Left colon (tissue), 2 donors: ENCODE measurements at regions not wholly inside any gene's neighbourhood (a gene's known extent, or its start where the extent isn't known, plus 50 kb on each side); places are given as distances from the start of the nearest gene placed in this dataset.
"Not testable (repeated sequence)": the region's sequence is repeated elsewhere in the genome, so short reads cannot be mapped to it uniquely, and the experiment has no call there.

Source experiments
- ATAC-seq: fragments of 200-7000 bp; cut with Tn5 transposase; one replicate; pipeline ENCODE4 v1.9.1; 2020; ENCODE audit warnings: mild to moderate bottlenecking, moderate library complexity
- DNase-seq, 2 donors: peaks; one replicate each; pipeline ENCODE4 v3.0.0-alpha.2; 2020
- intact Hi-C, 2 donors: fragments of 100-400 bp; cut with DNase I in 1 of 2; cut with micrococcal nuclease in 1 of 2; formaldehyde crosslinking; loops; one replicate each; pipeline versions ENCODE4 v1.11.2 to v1.14.0; 2022; cut with DNase I, micrococcal nuclease
- donor health status: DM: no; HTN: no; CAD: no.
- donor health status: DM: yes; HTN: yes; CAD: no.

DNA sequence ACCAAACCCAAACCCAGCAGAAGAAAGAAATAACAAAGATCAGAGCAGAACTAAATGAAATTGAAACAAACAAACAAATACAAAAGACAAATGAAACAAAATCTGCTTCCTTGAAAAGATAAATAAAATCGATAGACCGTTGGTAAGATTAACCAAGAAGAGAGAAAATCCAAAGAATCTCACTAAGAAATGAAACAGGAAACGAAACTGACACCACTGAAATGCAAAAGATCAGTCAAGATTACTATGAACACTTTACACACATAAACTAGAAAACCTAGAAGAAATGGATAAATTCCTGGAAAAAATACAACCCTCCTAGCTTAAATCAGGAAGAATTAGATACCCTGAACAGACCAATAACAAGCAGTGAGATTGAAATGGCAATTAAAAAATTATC is 252.1 kb upstream of the SGK1 start:
- DNase-seq, ATAC-seq, intact Hi-C loops: not testable (repeated sequence)

DNA sequence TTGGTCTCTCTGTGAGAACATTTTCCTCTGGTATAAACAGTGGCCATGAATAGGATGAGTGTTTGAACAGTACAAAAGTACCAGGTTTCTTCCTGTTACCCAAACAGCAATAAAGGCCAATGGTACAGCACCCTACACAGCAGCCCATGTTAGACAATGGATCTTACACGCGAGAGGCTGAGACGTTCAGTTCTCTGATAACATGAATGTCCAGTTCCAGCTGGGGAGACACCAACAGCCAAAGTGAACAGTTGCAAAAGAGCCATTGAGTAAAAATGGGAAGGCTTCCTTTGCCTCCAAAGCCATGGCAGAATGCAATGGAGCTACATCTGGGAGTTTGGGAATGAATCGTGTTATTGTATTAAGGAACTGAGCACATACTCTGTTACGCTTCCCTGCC is 246.8 kb upstream of the SGK1 start:
- DNase-seq: no peak
- intact Hi-C loops: no loop called here
- peak; percentile 41 for ATAC-seq

DNA sequence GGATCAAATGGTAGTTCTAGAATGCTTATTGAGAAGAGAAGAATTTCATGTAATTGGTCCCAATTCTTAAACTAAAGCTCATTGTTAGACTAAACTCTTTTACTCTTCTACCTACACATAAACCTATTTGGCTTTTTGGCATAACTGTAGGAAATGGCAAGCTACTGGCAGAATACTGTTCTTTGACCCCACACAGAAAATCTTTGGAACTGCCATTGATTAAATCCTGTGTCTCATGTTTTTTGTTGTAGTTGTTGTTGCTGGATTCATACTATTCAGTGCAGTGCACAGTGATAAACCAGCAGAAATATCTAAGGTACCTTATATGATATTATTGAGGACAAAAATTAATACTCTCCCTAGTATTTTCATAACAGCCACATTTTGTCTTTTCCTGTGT is 242.1 kb upstream of the SGK1 start:
- intact Hi-C loops: no loop called here
- ATAC-seq (no peak), DNase-seq (no peak)

DNA sequence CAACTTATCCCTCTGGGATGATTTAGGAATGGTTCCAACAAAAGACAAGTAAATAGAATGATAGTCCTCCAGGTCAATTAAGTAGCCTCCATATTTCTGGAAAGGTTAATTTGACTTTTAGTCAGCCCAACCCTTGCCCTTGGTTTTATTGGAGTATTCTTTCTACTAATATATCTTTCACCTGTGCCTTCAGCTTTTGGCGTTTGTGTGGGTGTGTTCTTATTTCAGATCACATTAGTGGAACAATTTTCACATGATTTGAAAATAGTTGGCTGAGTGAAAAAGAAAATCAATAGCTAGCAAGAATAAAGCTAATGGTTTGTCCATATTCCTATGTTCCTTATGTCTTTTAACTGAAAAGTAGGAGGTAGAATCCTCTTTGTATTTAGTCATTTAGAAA is 239.6 kb upstream of the SGK1 start:
- ATAC-seq (no peak), DNase-seq (no peak)
- intact Hi-C loops: no loop called here

DNA sequence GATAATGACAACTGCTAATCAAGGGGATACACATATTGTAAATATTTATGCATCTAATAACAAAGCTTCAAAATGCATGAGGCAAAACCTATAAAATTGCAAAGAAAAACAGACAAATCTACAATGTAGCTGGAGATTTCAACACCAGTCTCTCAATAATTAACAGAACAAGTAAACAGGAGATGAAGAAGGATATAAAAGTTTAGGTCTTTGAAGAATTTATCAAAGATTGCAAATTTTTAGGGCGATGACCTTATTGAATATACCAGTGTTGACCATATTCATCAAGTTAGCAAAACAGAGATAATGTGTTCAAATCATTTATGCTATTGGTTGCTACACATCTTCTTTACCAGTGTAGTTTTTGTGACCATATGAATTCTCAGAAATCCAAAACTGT is 237.8 kb upstream of the SGK1 start:
- DNase-seq (no peak), ATAC-seq (no peak)
- intact Hi-C loops: no loop called here

DNA sequence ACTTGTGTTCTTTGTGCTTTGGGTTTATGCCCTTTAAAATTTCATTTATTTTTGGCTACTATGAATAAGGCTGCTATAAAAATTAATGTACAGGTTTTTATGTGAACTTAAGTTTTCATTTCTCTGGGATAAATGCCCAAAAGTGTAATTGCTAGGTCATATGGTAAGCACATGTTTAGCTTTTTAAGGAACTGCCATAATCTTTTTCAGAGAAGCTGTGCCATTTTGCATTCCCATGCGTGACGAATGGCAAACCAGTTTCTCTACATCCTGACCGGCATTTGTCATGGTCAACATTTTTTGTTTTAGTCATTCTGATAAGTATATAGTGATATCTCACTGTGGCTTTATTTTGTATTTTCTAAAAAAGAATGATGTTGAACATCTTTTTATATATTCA is 236.0 kb upstream of the SGK1 start:
- ATAC-seq: no peak
- no peak for DNase-seq
- intact Hi-C loops: no loop called here

DNA sequence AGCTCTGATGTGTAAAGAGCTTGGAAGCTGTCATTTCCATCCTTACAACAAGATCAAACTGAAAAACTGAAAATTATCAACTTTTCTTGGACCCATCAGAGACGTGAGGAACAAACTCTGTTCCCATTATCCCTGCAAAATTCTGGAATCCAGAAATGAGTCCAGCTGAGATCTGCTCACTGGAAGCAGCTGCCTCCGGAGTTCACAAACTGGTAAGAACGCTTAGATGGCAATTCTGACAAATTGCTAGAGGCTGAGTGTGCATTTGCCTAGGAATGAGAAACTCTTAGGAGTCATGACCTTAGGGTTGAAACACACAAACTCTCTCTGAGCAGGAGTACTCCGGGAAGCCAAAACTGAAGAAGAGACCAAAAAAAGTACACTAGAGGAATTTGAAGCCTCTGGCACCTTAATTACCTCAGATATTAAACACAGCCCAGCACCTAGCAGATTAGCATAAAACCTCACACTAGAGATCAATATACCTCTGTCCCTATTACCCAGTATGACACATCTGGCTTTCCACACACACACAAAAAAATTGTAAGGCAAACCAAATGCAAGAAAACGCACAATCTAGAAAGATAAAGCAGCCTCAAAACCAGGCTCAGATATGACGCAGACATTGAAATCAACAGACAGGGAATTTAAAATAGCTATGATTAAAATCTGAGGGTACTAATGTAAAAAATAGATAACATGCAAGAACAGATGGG is 233.5 kb upstream of the SGK1 start:
- intact Hi-C loops: no loop called here
- ATAC-seq (no peak), DNase-seq (no peak)

DNA sequence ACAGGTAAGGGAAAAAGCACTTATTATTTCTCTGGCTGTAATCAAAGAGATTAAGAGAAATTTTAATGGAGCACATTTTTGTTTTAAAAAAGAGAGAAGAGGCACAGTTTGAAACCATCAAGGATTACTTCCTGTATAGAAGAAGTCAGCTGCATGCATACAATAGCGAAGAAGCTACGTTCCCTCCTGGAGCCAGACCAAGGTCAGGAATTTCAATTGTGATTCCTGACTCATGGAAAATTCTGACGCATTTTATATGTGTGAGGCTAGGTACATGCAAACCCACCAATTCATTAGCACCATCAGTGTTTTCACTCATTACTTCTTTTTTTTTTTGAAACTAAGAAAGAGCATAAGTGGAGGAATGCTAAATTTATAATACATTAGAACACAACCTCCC is 232.7 kb upstream of the SGK1 start:
- ATAC-seq: no peak
- intact Hi-C loops: no loop called here
- DNase-seq: no peak

DNA sequence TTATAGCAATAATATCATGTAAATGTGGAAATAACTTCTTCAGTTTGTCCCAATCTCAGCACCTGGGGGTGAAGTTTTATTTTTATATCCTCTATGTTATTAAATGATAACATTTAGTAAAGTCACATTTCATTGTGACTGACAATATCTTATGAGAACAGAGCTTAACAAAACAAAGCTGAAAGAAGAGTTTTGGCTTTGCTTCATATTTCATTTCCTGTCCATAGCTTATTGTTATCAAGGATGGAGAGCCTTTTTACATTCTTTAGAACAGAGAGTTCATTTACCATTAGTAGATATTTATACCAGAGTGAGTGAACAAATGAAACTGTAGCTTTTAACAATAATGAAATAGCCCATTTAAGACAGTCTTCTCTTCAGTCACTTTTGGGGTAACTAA is 231.9 kb upstream of the SGK1 start:
- DNase-seq (no peak), ATAC-seq (no peak)
- intact Hi-C loops: no loop called here

DNA sequence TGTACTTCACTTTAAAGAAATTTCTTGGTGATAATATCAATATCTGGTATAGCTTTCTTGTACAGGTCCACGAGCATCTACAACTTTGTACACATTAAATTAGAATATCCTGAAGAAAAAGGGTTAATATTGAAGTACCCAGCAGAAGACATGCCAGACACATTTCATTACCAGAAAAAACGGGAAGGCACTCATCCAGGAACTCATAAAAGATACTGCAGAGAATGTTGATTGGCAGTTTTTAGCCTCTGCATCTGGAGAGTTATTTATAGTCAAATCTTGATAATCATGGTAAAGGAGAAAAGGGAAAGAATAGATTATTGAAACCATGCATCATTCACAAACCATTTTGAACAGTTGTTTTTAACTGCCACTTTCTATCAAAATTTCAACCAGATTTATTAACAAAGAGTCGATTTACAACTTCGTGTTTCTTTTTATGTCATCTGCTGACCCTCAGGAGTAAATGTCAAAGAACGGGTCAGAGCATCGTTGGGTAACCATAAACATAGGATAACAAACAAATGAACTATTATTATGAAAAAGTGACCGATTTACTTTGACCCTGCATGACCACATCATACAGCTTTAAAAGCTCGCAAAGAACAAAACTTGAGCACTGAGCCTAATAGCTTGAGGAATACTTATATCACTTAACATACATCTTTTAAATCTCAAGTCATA is 229.2 kb upstream of the SGK1 start:
- intact Hi-C loops: no loop called here
- no peak for ATAC-seq
- DNase-seq: no peak

DNA sequence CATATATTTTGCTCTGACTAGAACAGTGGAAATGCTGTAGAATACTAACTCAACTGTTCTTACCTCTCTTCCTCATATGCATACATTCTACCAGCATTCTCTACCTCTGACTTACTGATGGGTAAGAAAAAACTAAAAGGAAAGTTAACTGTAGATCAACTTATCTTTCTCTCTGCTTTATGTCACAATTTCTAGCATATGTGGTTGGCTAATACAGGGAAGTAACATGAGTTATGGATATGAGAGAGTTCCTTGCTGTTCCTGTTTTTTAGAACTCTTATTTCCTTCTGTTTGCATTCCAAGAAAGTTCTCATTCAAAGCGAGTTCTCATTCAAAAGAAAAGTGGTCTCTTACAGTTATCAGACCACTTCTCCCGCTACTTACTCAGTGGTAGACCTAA is 226.8 kb upstream of the SGK1 start:
- ATAC-seq: no peak
- DNase-seq: no peak
- intact Hi-C loops: no loop called here

DNA sequence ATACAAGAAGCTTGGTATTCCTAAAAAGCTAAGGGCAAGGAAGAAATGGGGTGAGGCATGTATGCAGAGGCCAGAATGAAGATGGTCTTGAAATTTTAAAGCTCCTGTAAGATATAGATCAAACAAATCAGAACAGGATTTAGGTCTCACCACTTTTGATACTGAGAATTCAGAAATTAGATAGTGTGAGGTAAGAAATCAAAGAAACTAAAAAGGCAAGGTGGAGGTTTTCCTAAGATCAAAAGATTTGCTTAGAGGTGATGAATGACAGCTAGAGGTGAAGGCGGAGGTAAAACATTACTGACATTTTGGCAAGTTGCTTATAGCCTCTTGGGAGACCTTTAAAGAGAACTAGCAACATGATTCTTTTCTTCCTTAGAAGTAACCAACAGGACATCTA is 225.2 kb upstream of the SGK1 start:
- intact Hi-C loops: no loop called here
- DNase-seq: no peak
- ATAC-seq: no peak

DNA sequence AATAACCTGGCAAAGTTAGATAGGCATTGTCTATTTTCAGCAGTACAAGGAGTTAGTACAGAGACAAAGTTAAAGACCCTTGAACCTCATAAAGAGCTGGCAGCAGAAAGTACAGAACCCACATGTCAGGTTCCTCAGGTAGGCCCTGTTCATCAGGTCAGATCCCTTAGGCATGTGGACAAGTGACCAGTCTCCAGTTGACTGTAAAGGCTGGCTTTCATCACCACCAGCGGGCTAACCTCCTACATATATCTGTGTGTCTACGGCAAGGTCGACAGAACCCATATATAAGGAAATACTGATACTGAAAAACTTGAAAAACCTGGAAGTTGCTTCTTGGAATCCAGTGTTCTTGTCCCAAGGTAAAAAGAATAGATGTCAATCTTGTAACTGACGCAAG is 223.1 kb upstream of the SGK1 start:
- DNase-seq (no peak), ATAC-seq (no peak)
- intact Hi-C loops: no loop called here

DNA sequence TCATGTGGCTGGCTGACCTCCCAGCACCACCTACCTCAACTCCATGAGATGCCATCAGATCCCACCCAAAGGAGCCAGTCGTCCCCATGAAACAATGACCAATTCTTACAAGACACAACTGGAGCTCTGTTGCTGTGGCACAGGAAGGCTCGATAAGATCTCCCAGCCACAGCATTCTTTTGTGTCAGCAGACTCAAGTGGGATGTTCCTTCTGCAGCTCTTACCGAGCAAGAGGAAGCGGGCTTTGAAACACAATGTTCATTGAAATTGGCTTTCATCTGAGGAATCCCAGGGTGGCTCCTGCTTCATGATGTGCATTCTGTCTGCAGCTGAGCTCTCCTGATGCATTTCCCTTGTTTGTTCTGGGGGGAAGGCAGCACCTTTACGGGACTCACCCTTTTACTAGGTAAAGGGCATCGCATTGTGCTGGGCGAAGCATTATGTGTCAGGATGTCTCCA is 222.0 kb upstream of the SGK1 start:
- intact Hi-C loops: no loop called here
- no peak for DNase-seq
- no peak for ATAC-seq

DNA sequence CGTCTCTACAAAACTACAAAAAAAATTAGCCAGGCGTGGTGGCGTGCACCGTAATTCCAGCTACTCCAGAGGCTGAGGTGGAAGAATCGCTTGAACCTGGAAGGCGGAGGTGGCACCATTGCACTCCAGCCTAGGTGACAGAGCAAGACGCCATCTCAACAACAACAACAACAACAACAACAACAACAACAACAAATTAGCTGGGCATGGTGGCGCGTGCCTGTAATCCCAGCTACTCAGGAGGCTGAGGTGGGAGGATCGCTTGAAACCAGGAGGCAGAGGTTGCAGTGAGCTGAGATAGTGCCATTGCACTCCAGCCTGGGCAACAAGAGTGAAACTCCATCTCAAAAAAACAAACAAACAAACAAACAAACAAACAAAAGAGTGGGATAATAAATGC is 219.9 kb upstream of the SGK1 start:
- DNase-seq, ATAC-seq, intact Hi-C loops: not testable (repeated sequence)

DNA sequence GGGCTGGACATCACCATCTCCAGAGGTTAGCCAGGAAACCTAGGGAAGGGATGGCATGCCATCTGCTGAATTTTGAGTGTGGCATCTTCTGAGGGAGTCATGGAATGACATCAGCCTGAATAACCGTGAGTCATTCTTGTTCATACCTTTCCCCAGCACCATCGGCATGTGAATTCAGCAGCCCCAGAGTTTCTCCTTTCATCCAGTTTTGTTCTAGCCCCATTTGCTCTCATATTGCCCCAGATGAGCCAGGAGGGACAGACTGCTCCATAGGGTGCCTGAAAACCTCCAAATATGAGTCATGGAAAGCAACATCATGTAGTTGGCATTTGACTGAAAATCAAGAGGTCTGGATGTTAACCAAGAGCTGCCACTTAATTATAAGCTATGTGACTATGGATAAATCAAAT is 219.2 kb upstream of the SGK1 start:
- DNase-seq (no peak), ATAC-seq (no peak)
- intact Hi-C loops: no loop called here

DNA sequence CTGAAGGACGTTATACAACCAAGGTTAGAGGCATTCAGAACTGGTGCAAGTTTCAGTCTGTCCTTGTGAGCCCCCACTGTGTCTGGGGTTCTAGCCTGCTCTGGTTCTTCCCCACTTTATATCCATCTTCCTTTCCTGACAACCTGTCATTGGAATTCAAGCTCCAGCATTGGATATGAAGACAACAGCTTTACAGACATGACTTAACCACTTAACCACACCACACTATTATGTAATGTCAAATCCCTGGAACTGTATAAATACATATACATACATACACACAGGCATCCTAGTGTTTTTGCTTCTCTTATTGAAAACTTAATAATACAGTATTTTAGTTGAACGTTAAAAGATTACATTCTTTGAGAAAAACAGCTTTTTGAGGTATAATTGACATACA is 217.9 kb upstream of the SGK1 start:
- ATAC-seq (no peak), DNase-seq (no peak)
- intact Hi-C loops: no loop called here

DNA sequence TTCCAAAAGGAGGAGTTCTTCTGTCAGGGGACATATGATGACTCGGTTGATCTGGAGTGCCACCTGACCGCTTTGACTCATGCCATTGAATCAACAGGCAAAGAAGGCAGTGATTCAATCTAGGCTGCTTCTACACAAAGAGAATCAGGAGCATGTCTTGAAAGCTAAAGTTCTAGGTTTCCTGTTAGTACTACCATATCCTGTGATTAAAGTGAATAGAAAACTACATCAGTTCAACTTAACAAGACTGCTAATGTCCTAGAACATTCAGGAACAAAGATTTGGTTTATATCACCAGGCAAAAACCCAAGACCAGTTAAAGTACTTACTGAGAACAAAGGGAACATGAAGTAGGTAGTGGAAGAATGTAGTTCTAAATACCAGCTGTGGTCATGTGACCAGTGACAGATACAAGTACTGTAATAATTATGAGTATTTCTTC is 216.8 kb upstream of the SGK1 start:
- DNase-seq (no peak), ATAC-seq (no peak)
- intact Hi-C loops: no loop called here

DNA sequence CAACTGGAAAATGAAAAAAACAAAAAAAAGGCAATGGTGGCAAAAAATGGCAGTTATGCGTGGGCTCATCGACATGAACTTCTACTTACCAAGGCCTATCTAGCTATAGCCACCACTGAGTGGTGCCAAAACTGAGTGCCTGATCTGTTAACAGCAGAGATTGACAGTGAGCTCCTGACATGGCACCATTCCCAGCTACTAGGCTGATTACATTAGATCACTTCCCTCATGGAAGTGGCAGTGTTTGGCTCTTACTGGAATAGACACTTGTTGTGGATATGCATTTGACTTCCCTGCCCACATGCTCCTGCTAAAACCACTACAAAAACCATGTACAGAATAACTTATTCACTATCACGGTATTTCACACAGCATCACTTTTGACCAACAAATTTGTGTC is 216.1 kb upstream of the SGK1 start:
- intact Hi-C loops: no loop called here
- ATAC-seq: no peak

DNA sequence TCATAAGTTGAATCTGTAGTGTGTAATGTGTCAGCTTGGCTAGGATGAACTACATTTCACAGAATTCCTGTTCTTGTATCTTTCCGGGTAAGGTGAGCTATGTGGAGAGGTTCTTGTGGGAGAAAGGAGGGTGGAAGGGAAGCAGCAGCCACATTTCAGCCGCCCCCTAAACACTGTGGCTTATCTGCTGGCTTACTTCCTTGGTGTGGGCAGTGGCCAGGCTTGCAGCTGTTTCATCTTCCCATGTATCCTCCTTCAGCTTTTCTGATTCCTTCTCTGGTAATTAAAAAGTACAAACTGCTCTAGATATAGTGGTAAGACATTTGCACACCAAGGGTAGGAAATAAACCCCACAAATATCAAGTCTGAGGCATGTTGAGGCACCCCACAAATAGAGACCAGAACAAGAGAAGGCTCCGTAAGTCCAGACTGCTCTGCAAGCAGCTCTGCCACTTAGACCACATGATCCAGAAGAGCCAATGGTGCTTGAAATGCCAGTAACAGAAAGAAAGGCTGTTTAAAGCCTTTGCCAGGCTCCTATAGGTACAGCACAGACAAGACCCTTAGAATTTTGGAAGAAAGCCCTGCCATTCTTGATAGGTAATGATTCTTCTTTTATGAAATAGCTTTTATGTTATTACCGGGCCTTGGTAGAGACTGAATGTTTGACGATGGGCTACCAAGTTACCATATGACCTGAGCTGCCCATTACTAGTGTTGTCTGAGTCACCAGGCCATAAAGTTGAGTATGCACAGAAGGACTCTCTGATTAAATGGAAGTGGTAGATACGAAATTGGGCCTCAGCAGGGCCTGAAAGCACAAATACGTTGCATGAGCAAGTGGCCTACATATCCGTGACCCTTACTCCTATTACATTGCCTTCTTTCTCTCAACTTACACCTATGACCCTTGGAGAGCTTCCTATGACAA is 215.0 kb upstream of the SGK1 start:
- DNase-seq (no peak), ATAC-seq (no peak)
- intact Hi-C loops: no loop called here

More for the DNA sequence above, 216.1 kb upstream of the SGK1 start:
- DNase-seq: no peak
